A549 (cell line): ENCODE measurements at regions not wholly inside any gene's neighbourhood (a gene's known extent, or its start where the extent isn't known, plus 50 kb on each side); places are given as distances from the start of the nearest gene placed in this dataset.
"Not testable (repeated sequence)": the region's sequence is repeated elsewhere in the genome, so short reads cannot be mapped to it uniquely, and the experiment has no call there.

Source experiments
- POLR2A ChIP-seq: IDR thresholded peaks from 2 replicates; pipeline ENCODE4 v1.6.1; 2012; ENCODE audit warnings: mild to moderate bottlenecking, low read length
- RNF2 ChIP-seq: fragments of 200-600 bp; sonication (generic); IDR thresholded peaks from 2 replicates; pipeline ENCODE4 v1.6.1; 2016; ENCODE audit warnings: low read depth, mild to moderate bottlenecking, antibody characterized with exemption, moderate library complexity, borderline replicate concordance

- TF ChIP-seq POLR2A, RNF2: not testable (repeated sequence)
These were observed 305.1 kb downstream of the BCL2L11 start for GRCh38 chr2:111425789-111426201.
